IPS-15b (cell line): ENCODE measurements at regions not wholly inside any gene's neighbourhood (a gene's known extent, or its start where the extent isn't known, plus 50 kb on each side); places are given as distances from the start of the nearest gene placed in this dataset.

Source experiments
- H3K27me3 ChIP-seq: one replicate; pipeline ENCODE4 v1.6.1; 2013; ENCODE audit warnings: low read length; ENCODE audit not compliant: control insufficient read depth, insufficient read depth
- H3K36me3 ChIP-seq: one replicate; pipeline ENCODE4 v1.6.1; 2013; ENCODE audit warnings: low read length; ENCODE audit not compliant: control insufficient read depth, insufficient read depth
- H3K4me1 ChIP-seq: one replicate; pipeline ENCODE4 v1.6.1; 2013; ENCODE audit warnings: mild to moderate bottlenecking, low read length; ENCODE audit not compliant: control insufficient read depth, insufficient read depth
- H3K4me3 ChIP-seq: one replicate; pipeline ENCODE4 v1.5.1; 2013; ENCODE audit warnings: low read depth, low read length
- H3K9ac ChIP-seq: one replicate; pipeline ENCODE4 v1.6.1; 2013; ENCODE audit warnings: low read depth, mild to moderate bottlenecking, low read length
- H3K9me3 ChIP-seq: one replicate; pipeline ENCODE4 v1.6.1; 2013; ENCODE audit warnings: mild to moderate bottlenecking, low read length; ENCODE audit not compliant: control insufficient read depth, insufficient read depth

- H3K36me3 ChIP-seq = no peaks in the 10 kb centered on the region
- no peak overlapping the region for H3K9ac ChIP-seq
- no peaks in the 10 kb centered on the region for H3K4me1 ChIP-seq
- no peaks in the 10 kb centered on the region for H3K9me3 ChIP-seq
- no peak overlapping the region for H3K4me3 ChIP-seq
- H3K27me3 ChIP-seq = no peaks in the 10 kb centered on the region
Observed at GRCh38 chr22:48744283-48744641, 1083.4 kb downstream of the BRD1 start.

GRCh38 chr22:48743601-48744282 is 1083.9 kb downstream of the BRD1 start:
- no peaks in the 10 kb centered on the region for H3K4me1 ChIP-seq
- no peak overlapping the region for H3K4me3 ChIP-seq
- no peaks in the 10 kb centered on the region for H3K27me3 ChIP-seq
- no peaks in the 10 kb centered on the region for H3K36me3 ChIP-seq
- H3K9me3 ChIP-seq = no peaks in the 10 kb centered on the region
- H3K9ac ChIP-seq = no peak overlapping the region

- Histone ChIP-seq H3K4me1 (no peaks in the 10 kb centered on the region), H3K27me3 (no peaks in the 10 kb centered on the region), H3K4me3 (no peak overlapping the region), H3K9me3 (no peaks in the 10 kb centered on the region), H3K9ac (no peak overlapping the region), H3K36me3 (no peaks in the 10 kb centered on the region)
Observed at GRCh38 chr22:48742556-48743343, 1084.9 kb downstream of the BRD1 start.

GRCh38 chr22:48742191-48742555 is 1085.5 kb downstream of the BRD1 start:
- H3K27me3 ChIP-seq = no peaks in the 10 kb centered on the region
- no peaks in the 10 kb centered on the region for H3K9me3 ChIP-seq
- H3K4me1 ChIP-seq = no peaks in the 10 kb centered on the region
- no peak overlapping the region for H3K9ac ChIP-seq
- H3K36me3 ChIP-seq = no peaks in the 10 kb centered on the region
- H3K4me3 ChIP-seq = no peak overlapping the region

- no peak overlapping the region for H3K4me3 ChIP-seq
- H3K9ac ChIP-seq = no peak overlapping the region
- H3K36me3 ChIP-seq = no peaks in the 10 kb centered on the region
- H3K9me3 ChIP-seq = no peaks in the 10 kb centered on the region
- no peaks in the 10 kb centered on the region for H3K4me1 ChIP-seq
- H3K27me3 ChIP-seq = no peaks in the 10 kb centered on the region
Observed at GRCh38 chr22:48741540-48741939, 1086.1 kb downstream of the BRD1 start.

GRCh38 chr22:48740731-48741405 is 1086.8 kb downstream of the BRD1 start:
- no peaks in the 10 kb centered on the region for H3K9me3 ChIP-seq
- no peak overlapping the region for H3K4me3 ChIP-seq
- H3K27me3 ChIP-seq = no peaks in the 10 kb centered on the region

GRCh38 chr22:48740086-48740730 is 1087.5 kb downstream of the BRD1 start:
- Histone ChIP-seq H3K9ac (no peak overlapping the region), H3K4me1 (no peaks in the 10 kb centered on the region), H3K27me3 (no peaks in the 10 kb centered on the region), H3K36me3 (no peaks in the 10 kb centered on the region), H3K9me3 (no peaks in the 10 kb centered on the region), H3K4me3 (no peak overlapping the region)

More at GRCh38 chr22:48740731-48741405, 1086.8 kb downstream of the BRD1 start:
- Histone ChIP-seq H3K36me3 (no peaks in the 10 kb centered on the region), H3K4me1 (no peaks in the 10 kb centered on the region), H3K9ac (no peak overlapping the region)

GRCh38 chr22:48739348-48740085 is 1088.2 kb downstream of the BRD1 start:
- Histone ChIP-seq H3K9ac (no peak overlapping the region), H3K4me1 (no peaks in the 10 kb centered on the region), H3K4me3 (no peak overlapping the region), H3K36me3 (no peaks in the 10 kb centered on the region), H3K9me3 (no peaks in the 10 kb centered on the region), H3K27me3 (no peaks in the 10 kb centered on the region)

- Histone ChIP-seq H3K4me3 (no peak overlapping the region), H3K27me3 (no peaks in the 10 kb centered on the region), H3K9ac (no peak overlapping the region), H3K4me1 (no peaks in the 10 kb centered on the region), H3K9me3 (no peaks in the 10 kb centered on the region), H3K36me3 (no peaks in the 10 kb centered on the region)
Observed at GRCh38 chr22:48738204-48738980, 1089.3 kb downstream of the BRD1 start.

GRCh38 chr22:48737461-48738203 is 1090.0 kb downstream of the BRD1 start:
- Histone ChIP-seq H3K4me1 (no peaks in the 10 kb centered on the region), H3K27me3 (no peaks in the 10 kb centered on the region), H3K4me3 (no peak overlapping the region), H3K36me3 (no peaks in the 10 kb centered on the region), H3K9ac (no peak overlapping the region), H3K9me3 (no peaks in the 10 kb centered on the region)
